GM23248 (cell line): ENCODE measurements at regions not wholly inside any gene's neighbourhood (a gene's known extent, or its start where the extent isn't known, plus 50 kb on each side); places are given as distances from the start of the nearest gene placed in this dataset.

Experiments used
- DNase-seq: peaks from one replicate; pipeline ENCODE4 v3.0.0-alpha.2; 2015
- H2AFZ ChIP-seq: fragments of 200-600 bp; sonication (generic); 2 replicates; pipeline ENCODE4 v1.6.1; 2016; ENCODE audit warnings: antibody characterized with exemption
- H3F3A ChIP-seq: fragments of 200-600 bp; sonication (generic); 2 replicates; pipeline ENCODE4 v1.6.1; 2016; ENCODE audit warnings: mild to moderate bottlenecking, antibody characterized with exemption, mixed run types; ENCODE audit not compliant: insufficient read depth
- H3K27ac ChIP-seq: fragments of 200-600 bp; sonication (generic); 2 replicates; pipeline ENCODE4 v1.5.1; 2016; ENCODE audit warnings: mild to moderate bottlenecking
- H3K27me3 ChIP-seq: fragments of 200-600 bp; sonication (generic); replicated peaks from 2 replicates; pipeline ENCODE4 v1.6.1; 2016; ENCODE audit warnings: mild to moderate bottlenecking; ENCODE audit not compliant: insufficient read depth
- H3K36me3 ChIP-seq: fragments of 200-600 bp; sonication (generic); 2 replicates; pipeline ENCODE4 v1.6.1; 2016; ENCODE audit warnings: low read depth, mild to moderate bottlenecking
- H3K4me1 ChIP-seq: fragments of 200-600 bp; sonication (generic); 2 replicates; pipeline ENCODE4 v1.6.1; 2016; ENCODE audit warnings: mild to moderate bottlenecking; ENCODE audit not compliant: insufficient read depth
- H3K4me2 ChIP-seq: fragments of 200-600 bp; sonication (generic); one replicate; pipeline ENCODE4 v1.6.1; 2016; ENCODE audit warnings: mild to moderate bottlenecking; ENCODE audit not compliant: unreplicated experiment
- H3K4me3 ChIP-seq: fragments of 200-600 bp; sonication (generic); 2 replicates; pipeline ENCODE4 v1.5.1; 2016; ENCODE audit warnings: mild to moderate bottlenecking
- H3K79me2 ChIP-seq: fragments of 200-600 bp; sonication (generic); 2 replicates; pipeline ENCODE4 v1.6.1; 2016; ENCODE audit warnings: mild to moderate bottlenecking; ENCODE audit not compliant: insufficient read depth
- H3K9ac ChIP-seq: fragments of 200-600 bp; sonication (generic); 2 replicates; pipeline ENCODE4 v1.6.1; 2016; ENCODE audit warnings: mild to moderate bottlenecking
- H3K9me2 ChIP-seq: fragments of 200-600 bp; sonication (generic); 2 replicates; pipeline ENCODE4 v1.6.1; 2016; ENCODE audit warnings: mixed run types, mild to moderate bottlenecking, moderate library complexity; ENCODE audit not compliant: insufficient read depth
- H3K9me3 ChIP-seq: fragments of 200-600 bp; sonication (generic); one replicate; pipeline ENCODE4 v1.6.1; 2017; ENCODE audit warnings: low read depth
- H4K20me1 ChIP-seq: fragments of 200-600 bp; sonication (generic); 2 replicates; pipeline ENCODE4 v1.6.0; 2016; ENCODE audit not compliant: insufficient read depth
- EZH2 ChIP-seq: fragments of 200-600 bp; sonication (generic); IDR thresholded peaks from 2 replicates; pipeline ENCODE4 v1.6.1; 2018; ENCODE audit warnings: antibody characterized with exemption, mild to moderate bottlenecking; ENCODE audit not compliant: insufficient read depth, poor library complexity, severe bottlenecking
- EZH2phosphoT487 ChIP-seq: fragments of 200-600 bp; sonication (generic); IDR thresholded peaks from 2 replicates; pipeline ENCODE4 v1.6.1; 2018; ENCODE audit warnings: antibody characterized with exemption, moderate library complexity, mild to moderate bottlenecking, low read depth; ENCODE audit not compliant: insufficient read depth
- WGBS, 2 experiments: methylation state at CpG; one replicate each; pipeline ENCODE4 v1.1.6; 2015 to 2017; ENCODE audit warnings: low lambda C conversion rate in 2 of 2, low coverage in 1 of 2; ENCODE audit errors: missing lambda C conversion rate in 2 of 2; 5-methylcytosine and 5-hydroxymethylcytosine counted together
- in situ Hi-C: fragments of 300-500 bp; cut with MboI; formaldehyde crosslinking; loops from 2 replicates; pipeline ENCODE4 v1.15.0; 2020

GRCh38 chr2:67668538-67668937, 271.4 kb downstream of the ETAA1 start:
- DNase-seq: no peak
- no peak overlapping the region for H2AFZ ChIP-seq
- H3K9me2 ChIP-seq: no peaks in the 10 kb centered on the region
- no peak overlapping the region for H3K27ac ChIP-seq
- TF ChIP-seq EZH2 (no peak), EZH2phosphoT487 (no peak)
- in situ Hi-C loops: no loop called here
- H3K27me3 ChIP-seq: no peaks in the 10 kb centered on the region
- no peak overlapping the region for H3K9ac ChIP-seq
- no peaks in the 10 kb centered on the region for H3K36me3 ChIP-seq
- no peak overlapping the region for H3K4me2 ChIP-seq
- H3K9me3 ChIP-seq: no peaks in the 10 kb centered on the region
- H4K20me1 ChIP-seq: no peaks in the 10 kb centered on the region
- H3F3A ChIP-seq: no peaks in the 10 kb centered on the region
- no peaks in the 10 kb centered on the region for H3K4me1 ChIP-seq
- no peak overlapping the region for H3K4me3 ChIP-seq
- no peaks in the 10 kb centered on the region for H3K79me2 ChIP-seq

- H3F3A ChIP-seq: no peaks in the 10 kb centered on the region
- TF ChIP-seq EZH2 (no peak), EZH2phosphoT487 (no peak)
- H3K4me2 ChIP-seq: no peak overlapping the region
- in situ Hi-C loops: no loop called here
- no peak overlapping the region for H3K4me3 ChIP-seq
- no peaks in the 10 kb centered on the region for H3K9me3 ChIP-seq
- H3K79me2 ChIP-seq: no peaks in the 10 kb centered on the region
- no peak overlapping the region for H3K9ac ChIP-seq
- H3K36me3 ChIP-seq: no peaks in the 10 kb centered on the region
- no peak for DNase-seq
- 87 to 88% methylated on average over 3 of the region's 3 CpGs for WGBS, 2 experiments
- H3K9me2 ChIP-seq: no peaks in the 10 kb centered on the region
- no peak overlapping the region for H2AFZ ChIP-seq
- no peak overlapping the region for H3K27ac ChIP-seq
- H4K20me1 ChIP-seq: no peaks in the 10 kb centered on the region
- no peaks in the 10 kb centered on the region for H3K4me1 ChIP-seq
- H3K27me3 ChIP-seq: no peaks in the 10 kb centered on the region
These were observed 272.0 kb downstream of the ETAA1 start for GRCh38 chr2:67669168-67669567.

GRCh38 chr2:67669766-67670165, 272.6 kb downstream of the ETAA1 start:
- WGBS, 2 experiments: 27 to 28% methylated on average over 5 of the region's 5 CpGs
- TF ChIP-seq EZH2phosphoT487 (no peak), EZH2 (no peak)
- H3K9me2 ChIP-seq: no peaks in the 10 kb centered on the region
- H3K79me2 ChIP-seq: no peaks in the 10 kb centered on the region
- no peaks in the 10 kb centered on the region for H3K4me1 ChIP-seq
- no peak overlapping the region for H3K4me2 ChIP-seq
- no peaks in the 10 kb centered on the region for H3K9me3 ChIP-seq
- no peak overlapping the region for H2AFZ ChIP-seq
- in situ Hi-C loops: no loop called here
- H3K36me3 ChIP-seq: no peaks in the 10 kb centered on the region
- H3K4me3 ChIP-seq: no peak overlapping the region
- H4K20me1 ChIP-seq: no peaks in the 10 kb centered on the region
- no peak for DNase-seq
- H3F3A ChIP-seq: no peaks in the 10 kb centered on the region
- H3K27me3 ChIP-seq: no peaks in the 10 kb centered on the region
- H3K9ac ChIP-seq: no peak overlapping the region
- no peak overlapping the region for H3K27ac ChIP-seq

GRCh38 chr2:67670747-67671183, 273.6 kb downstream of the ETAA1 start:
- DNase-seq: no peak
- no peak overlapping the region for H3K4me3 ChIP-seq
- no peaks in the 10 kb centered on the region for H3K9me3 ChIP-seq
- in situ Hi-C loops: no loop called here
- H2AFZ ChIP-seq: no peak overlapping the region
- H3K4me2 ChIP-seq: no peak overlapping the region
- H3F3A ChIP-seq: no peaks in the 10 kb centered on the region
- WGBS, 2 experiments: 90 to 97% methylated on average over 6 of the region's 6 CpGs
- H3K27ac ChIP-seq: no peak overlapping the region
- TF ChIP-seq EZH2phosphoT487 (no peak), EZH2 (no peak)
- H3K9me2 ChIP-seq: no peaks in the 10 kb centered on the region
- H3K27me3 ChIP-seq: no peaks in the 10 kb centered on the region
- H3K9ac ChIP-seq: no peak overlapping the region
- H3K79me2 ChIP-seq: no peaks in the 10 kb centered on the region
- H3K4me1 ChIP-seq: no peaks in the 10 kb centered on the region
- no peaks in the 10 kb centered on the region for H3K36me3 ChIP-seq
- H4K20me1 ChIP-seq: no peaks in the 10 kb centered on the region

GRCh38 chr2:67671464-67672450, 274.6 kb downstream of the ETAA1 start:
- DNase-seq: no peak
- Histone ChIP-seq H3F3A (no peaks in the 10 kb centered on the region), H3K27ac (no peak overlapping the region), H3K4me2 (no peak overlapping the region), H3K9ac (no peak overlapping the region), H3K4me1 (no peaks in the 10 kb centered on the region), H4K20me1 (no peaks in the 10 kb centered on the region), H3K79me2 (no peaks in the 10 kb centered on the region), H3K27me3 (no peaks in the 10 kb centered on the region), H3K9me2 (no peaks in the 10 kb centered on the region), H3K4me3 (no peak overlapping the region), H3K36me3 (no peaks in the 10 kb centered on the region), H2AFZ (no peak overlapping the region), H3K9me3 (no peaks in the 10 kb centered on the region)
- in situ Hi-C loops: no loop called here
- 60 to 69% methylated on average over 10 of the region's 10 CpGs for WGBS, 2 experiments
- no peak for TF ChIP-seq EZH2phosphoT487
- TF ChIP-seq EZH2: no peak
